Lower leg skin (tissue), 4 donors: ENCODE measurements at regions not wholly inside any gene's neighbourhood (a gene's known extent, or its start where the extent isn't known, plus 50 kb on each side); places are given as distances from the start of the nearest gene placed in this dataset.
A peak's percentile ranks its signal among the peaks of the same experiment; 100 is the strongest.
"Not testable (repeated sequence)": the region's sequence is repeated elsewhere in the genome, so short reads cannot be mapped to it uniquely, and the experiment has no call there.

Experiments
- DNase-seq, 2 donors: peaks; one replicate each; pipeline ENCODE4 v3.0.0-alpha.2; 2019; ENCODE audit warnings: low spot score in 2 of 2
- H3K4me3 ChIP-seq: fragments of 200-600 bp; sonication (generic); 2 replicates; pipeline ENCODE4 v1.5.1; 2017; ENCODE audit warnings: mild to moderate bottlenecking, low read depth; ENCODE audit not compliant: poor library complexity, severe bottlenecking
- CTCF ChIP-seq, 3 donors: fragments of 450-650 bp; IDR thresholded peaks; one replicate each; pipeline ENCODE4 v1.5.1; 2016; ENCODE audit warnings: antibody characterized with exemption in 3 of 3, mild to moderate bottlenecking in 3 of 3, moderate library complexity in 2 of 3
- POLR2A ChIP-seq, 2 donors: fragments of 450-650 bp; IDR thresholded peaks; one replicate each; pipeline ENCODE4 v1.6.1; 2016 to 2017; ENCODE audit warnings: antibody characterized with exemption in 2 of 2, mild to moderate bottlenecking in 1 of 2, moderate library complexity in 1 of 2
- WGBS, 2 donors: methylation state at CpG; one replicate each; pipeline ENCODE4 v1.1.5; 2018; 5-methylcytosine and 5-hydroxymethylcytosine counted together
- intact Hi-C: fragments of 100-400 bp; cut with DNase I; formaldehyde crosslinking; loops from one replicate; pipeline ENCODE4 v1.15.0; 2023; ENCODE audit warnings: low total_unique reads

DNA sequence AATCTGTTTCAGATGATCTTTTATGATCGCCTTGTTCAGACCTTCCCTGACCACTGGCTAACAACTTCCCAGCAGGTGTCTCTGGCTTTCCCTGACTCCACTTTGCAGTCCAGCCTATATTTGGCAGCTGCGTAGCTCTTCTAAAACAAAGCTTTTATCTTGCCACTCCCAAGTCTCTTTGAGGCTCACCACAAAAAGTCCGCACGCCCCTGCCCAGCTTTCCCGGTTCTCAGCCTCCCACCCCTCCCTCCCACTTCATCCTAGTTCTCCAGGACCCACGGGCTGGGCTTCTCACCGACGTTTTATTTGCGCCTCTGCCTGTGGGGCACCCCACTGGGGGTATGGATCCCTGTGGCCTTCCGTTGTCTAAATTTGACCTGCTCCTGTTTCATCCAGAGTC is 58.9 kb upstream of the USP6NL start:
- intact Hi-C loops, result no loop called here
- no peak for DNase-seq
- H3K4me3 ChIP-seq, result no peak overlapping the region
- no peak for TF ChIP-seq CTCF (IDR thresholded peaks at IDR 0.05)
- no peak for TF ChIP-seq POLR2A (IDR thresholded peaks at IDR 0.05)
- 75 to 76% methylated on average over 10 of the region's 10 CpGs for WGBS, 2 donors

GRCh38 chr10:11668847-11669610 is 57.6 kb upstream of the USP6NL start:
- DNase-seq, result no peak
- 88 to 89% methylated on average over 9 of the region's 9 CpGs for WGBS, 2 donors
- TF ChIP-seq CTCF (IDR thresholded peaks at IDR 0.05), result no peak
- no peak for TF ChIP-seq POLR2A (IDR thresholded peaks at IDR 0.05)
- intact Hi-C loops, result no loop called here
- H3K4me3 ChIP-seq, result no peak overlapping the region

GRCh38 chr10:11667756-11668155 is 56.3 kb upstream of the USP6NL start:
- WGBS, 2 donors, result 81 to 83% methylated on average over 4 of the region's 4 CpGs
- intact Hi-C loops, result no loop called here
- no peak for TF ChIP-seq POLR2A (IDR thresholded peaks at IDR 0.05)
- TF ChIP-seq CTCF (IDR thresholded peaks at IDR 0.05), result no peak
- H3K4me3 ChIP-seq, result no peak overlapping the region
- no peak for DNase-seq

- intact Hi-C loops, result no loop called here
- WGBS, 2 donors, result 88 to 92% methylated on average over 13 of the region's 13 CpGs
- no peak overlapping the region for H3K4me3 ChIP-seq
- DNase-seq, result no peak
- TF ChIP-seq CTCF (IDR thresholded peaks at IDR 0.05) (no peak), POLR2A (IDR thresholded peaks at IDR 0.05) (no peak)
Measured at GRCh38 chr10:11663763-11664555, 52.5 kb upstream of the USP6NL start.

GRCh38 chr10:11663126-11663515 is 51.7 kb upstream of the USP6NL start:
- DNase-seq, result peak in 1 of 2 donors; percentile 52
- H3K4me3 ChIP-seq, intact Hi-C loops: not testable (repeated sequence)
- 95 to 96% methylated on average over 5 of the region's 5 CpGs for whole genome bisulfite sequencing, 2 donors

DNA sequence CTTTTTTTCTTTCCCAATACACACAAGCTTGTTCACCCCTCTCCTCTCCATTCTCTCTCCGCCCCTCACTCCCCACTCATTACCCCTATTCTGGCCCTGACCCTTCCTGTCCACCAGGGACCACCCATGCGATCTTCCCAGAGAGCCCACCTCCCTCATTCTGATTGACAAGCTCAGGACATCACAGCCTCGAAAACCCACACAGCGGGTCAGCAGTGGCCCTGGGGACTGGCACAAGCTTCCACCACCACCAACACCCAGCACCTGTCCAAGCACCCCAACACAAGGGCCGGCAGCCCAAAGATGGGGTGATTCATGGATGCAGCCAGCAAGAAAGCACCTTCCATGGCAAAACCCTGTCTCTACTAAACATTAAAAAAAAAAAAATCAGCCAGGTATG is 50.0 kb upstream of the USP6NL start:
- H3K4me3 ChIP-seq, result no peak overlapping the region
- peak in 1 of 2 donors; percentile 58 for DNase-seq
- no peak for TF ChIP-seq POLR2A (IDR thresholded peaks at IDR 0.05)
- no peak for TF ChIP-seq CTCF (IDR thresholded peaks at IDR 0.05)
- 91 to 92% methylated on average over 5 of the region's 5 CpGs for WGBS, 2 donors
- intact Hi-C loops, result no loop called here
